Activated CD4-positive, alpha-beta memory T cell treated with anti-CD3 and anti-CD28 coated beads, Interleukin-2, amount 10 ng/mL, durations not matched to agents 7 days and 5 days (primary cell): ENCODE measurements at regions not wholly inside any gene's neighbourhood (a gene's known extent, or its start where the extent isn't known, plus 50 kb on each side); places are given as distances from the start of the nearest gene placed in this dataset.

Experiments used
- CTCF ChIA-PET: fragments of 350-600 bp; sonication (Branson Sonifier 250); formaldehyde crosslinking; loops from one replicate; lab custom pipeline; 2021; ENCODE audit warnings: antibody characterized with exemption, inconsistent platforms; lab: Charles Lee
- POLR2A ChIA-PET: fragments of 350-600 bp; sonication (Branson Sonifier 250); formaldehyde crosslinking; loops from one replicate; lab custom pipeline; 2021; ENCODE audit warnings: antibody characterized with exemption; lab: Charles Lee
- DNase-seq: peaks from one replicate; pipeline ENCODE4 v3.0.0-alpha.2; 2020
- H3K27ac Mint-ChIP-seq: one replicate; pipeline ENCODE4 v1.8.0; 2021; ENCODE audit warnings: mild to moderate bottlenecking, mixed read lengths
- H3K27me3 Mint-ChIP-seq: one replicate; pipeline ENCODE4 v1.8.0; 2021; ENCODE audit warnings: mixed read lengths
- H3K36me3 Mint-ChIP-seq: one replicate; pipeline ENCODE4 v1.8.0; 2021; ENCODE audit warnings: low read depth, mixed read lengths
- H3K4me1 Mint-ChIP-seq: one replicate; pipeline ENCODE4 v1.8.0; 2021; ENCODE audit warnings: mixed read lengths
- H3K4me3 Mint-ChIP-seq: one replicate; pipeline ENCODE4 v1.8.0; 2021; ENCODE audit warnings: mild to moderate bottlenecking, mixed read lengths
- H3K9me3 Mint-ChIP-seq: one replicate; pipeline ENCODE4 v1.8.0; 2021; ENCODE audit warnings: mixed read lengths

DNA sequence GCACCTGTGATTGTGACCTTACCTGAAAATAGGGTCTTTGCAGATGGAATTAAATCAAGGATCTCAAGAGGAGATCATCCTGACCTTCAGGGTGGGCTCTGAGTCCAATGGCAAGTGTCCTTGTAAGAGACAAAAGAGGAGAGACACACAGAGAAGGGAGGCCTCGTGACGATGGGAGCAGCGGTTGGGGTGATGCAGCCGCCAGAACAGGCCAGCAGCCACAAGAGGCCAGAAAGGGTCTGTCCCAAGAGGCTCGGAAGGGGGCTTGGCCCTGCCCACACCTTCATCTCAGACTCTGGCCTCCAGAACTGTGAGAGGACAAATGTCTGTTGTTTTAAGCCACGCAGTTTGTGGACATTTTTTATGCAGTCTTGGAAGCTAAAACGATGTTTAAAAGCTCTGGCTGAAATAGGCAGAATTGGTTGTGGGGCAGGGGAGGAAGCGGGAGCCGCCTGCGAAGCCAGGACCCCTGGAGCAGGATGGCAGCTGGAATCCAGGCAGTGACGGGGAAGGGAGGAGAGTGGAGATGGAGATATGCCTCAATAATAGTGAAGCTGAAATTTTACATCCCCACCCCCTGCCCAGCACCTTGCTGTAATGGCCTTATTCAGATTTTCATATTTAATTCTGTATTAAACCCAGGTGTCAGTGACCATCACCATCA, 216.4 kb downstream of the ANKRD60 start:
- ChIA-PET CTCF (no interaction called here), POLR2A (no interaction called here)
- Mint-ChIP-seq H3K9me3 (no peaks in the 10 kb centered on the region), H3K36me3 (no peaks in the 10 kb centered on the region), H3K27me3 (peaks cover 5% of the 10 kb centered on the region), H3K4me1 (peaks cover 7% of the 10 kb centered on the region), H3K4me3 (no peak overlapping the region), H3K27ac (no peak overlapping the region)
- no peak for DNase-seq

DNA sequence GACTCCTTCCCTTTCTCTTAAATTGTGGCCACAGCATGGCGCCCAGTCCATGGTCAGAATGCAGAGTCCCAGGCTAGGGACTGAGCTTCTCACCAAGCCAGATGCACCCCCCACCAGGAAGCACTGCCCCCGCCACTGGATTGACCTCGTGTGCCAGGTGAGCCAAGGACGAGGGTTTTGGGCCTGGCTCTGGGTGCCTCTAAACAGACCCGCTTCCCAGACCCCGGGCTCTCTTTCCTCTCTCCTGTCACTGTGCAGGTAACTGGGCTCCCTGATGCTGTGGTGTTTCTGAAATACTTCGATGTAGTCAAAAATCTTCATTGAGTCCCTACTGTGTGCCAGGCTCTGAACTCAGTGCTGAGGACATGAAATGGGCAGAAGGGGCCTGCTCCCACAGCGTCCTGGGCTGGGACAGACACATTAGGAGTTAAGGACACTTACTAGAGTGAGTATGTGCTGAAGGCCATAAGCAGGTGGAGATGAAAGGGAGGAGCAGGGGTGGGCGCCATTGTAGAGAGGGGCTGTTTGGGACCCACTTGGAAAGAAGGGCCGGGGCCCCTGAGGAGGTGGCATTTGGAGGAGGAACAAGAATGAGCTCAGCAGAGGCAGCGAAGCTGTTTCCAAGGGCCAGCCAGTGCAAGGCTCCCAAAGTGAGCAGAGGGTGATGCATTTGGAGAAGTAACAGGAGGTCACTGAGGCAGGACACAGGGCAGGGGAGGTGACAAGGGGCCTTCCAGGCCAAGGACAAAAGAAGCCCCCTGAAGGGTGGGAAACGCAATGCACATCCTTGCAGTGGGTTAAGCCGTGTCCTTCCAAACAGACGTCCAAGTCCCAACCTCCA, 217.1 kb downstream of the ANKRD60 start:
- no peaks in the 10 kb centered on the region for H3K9me3 Mint-ChIP-seq
- POLR2A ChIA-PET: no interaction called here

DNA sequence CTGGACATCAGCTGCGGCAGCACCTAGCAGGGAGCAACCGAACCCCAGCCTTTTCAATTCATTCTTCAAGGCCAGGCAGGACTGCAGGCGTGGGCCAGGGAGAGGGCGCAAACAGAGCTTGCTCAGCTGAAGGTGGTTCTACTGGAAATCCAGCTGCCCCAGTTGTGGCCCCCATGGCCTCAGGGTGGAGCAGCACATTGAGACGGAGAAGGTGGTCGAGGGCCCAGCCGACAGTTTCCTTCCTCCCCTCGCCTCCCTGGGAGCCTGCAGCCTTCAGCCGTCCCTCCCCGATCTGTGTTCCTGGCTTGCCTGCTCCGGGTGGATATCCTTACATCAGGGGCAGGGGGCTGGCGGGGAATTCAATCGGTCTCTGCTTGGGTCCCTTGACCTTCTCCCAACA, 217.8 kb downstream of the ANKRD60 start:
- H3K27ac Mint-ChIP-seq: no peak overlapping the region
- no peak overlapping the region for H3K4me3 Mint-ChIP-seq
- no peak for DNase-seq
- POLR2A ChIA-PET: no interaction called here
- CTCF ChIA-PET: no interaction called here
- no peaks in the 10 kb centered on the region for H3K36me3 Mint-ChIP-seq
- peaks cover 2% of the 10 kb centered on the region for H3K27me3 Mint-ChIP-seq
- no peaks in the 10 kb centered on the region for H3K9me3 Mint-ChIP-seq
- peaks cover 7% of the 10 kb centered on the region for H3K4me1 Mint-ChIP-seq

More for the DNA sequence above, 217.1 kb downstream of the ANKRD60 start:
- H3K4me1 Mint-ChIP-seq: peaks cover 7% of the 10 kb centered on the region
- no peak overlapping the region for H3K4me3 Mint-ChIP-seq
- DNase-seq: no peak
- CTCF ChIA-PET: no interaction called here
- H3K27me3 Mint-ChIP-seq: peaks cover 4% of the 10 kb centered on the region
- H3K27ac Mint-ChIP-seq: no peak overlapping the region
- H3K36me3 Mint-ChIP-seq: no peaks in the 10 kb centered on the region

DNA sequence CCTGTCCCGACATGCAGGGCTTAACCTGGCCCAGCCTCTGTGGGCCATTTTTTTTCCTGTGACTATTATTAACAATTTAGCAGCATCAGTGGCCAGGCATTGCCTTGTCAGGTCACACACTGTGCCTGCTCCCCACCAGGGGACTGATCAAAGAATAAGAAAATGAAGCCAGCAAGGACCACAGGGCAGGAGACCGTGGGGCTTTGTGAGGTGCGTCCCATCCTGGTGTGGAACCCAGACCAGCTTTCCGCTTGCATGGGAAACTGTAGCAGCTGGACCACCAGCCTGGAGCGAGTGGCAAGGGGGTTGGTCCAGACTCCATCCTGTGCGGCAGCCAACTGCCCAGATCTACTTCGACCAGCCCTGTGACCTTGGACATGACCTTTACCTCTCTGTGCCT, 218.3 kb downstream of the ANKRD60 start:
- DNase-seq: no peak
- ChIA-PET POLR2A (no interaction called here), CTCF (no interaction called here)
- no peak overlapping the region for H3K27ac Mint-ChIP-seq
- H3K9me3 Mint-ChIP-seq: no peaks in the 10 kb centered on the region
- H3K36me3 Mint-ChIP-seq: no peaks in the 10 kb centered on the region
- H3K27me3 Mint-ChIP-seq: no peaks in the 10 kb centered on the region
- H3K4me1 Mint-ChIP-seq: peaks cover 7% of the 10 kb centered on the region
- no peak overlapping the region for H3K4me3 Mint-ChIP-seq

DNA sequence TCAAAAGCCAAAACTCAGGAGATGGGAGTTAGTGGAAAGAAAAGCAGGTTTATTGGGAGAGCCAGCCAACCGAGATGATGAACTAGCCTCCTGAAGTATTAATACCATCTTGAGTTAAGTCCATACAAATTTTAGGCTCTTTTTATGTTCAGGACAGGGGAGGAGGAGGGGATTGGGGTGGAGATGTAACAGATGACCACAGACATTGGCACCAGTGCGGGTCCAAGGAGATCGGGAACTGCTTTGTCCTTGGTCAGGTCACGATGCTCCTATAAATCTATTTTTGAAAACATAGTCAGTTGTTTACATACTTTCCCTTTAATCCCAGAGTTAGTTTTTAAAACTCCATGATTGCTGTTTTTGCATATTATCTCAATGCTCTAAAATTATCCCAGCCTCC, 219.6 kb downstream of the ANKRD60 start:
- H3K9me3 Mint-ChIP-seq: no peaks in the 10 kb centered on the region
- H3K4me3 Mint-ChIP-seq: no peak overlapping the region
- H3K36me3 Mint-ChIP-seq: no peaks in the 10 kb centered on the region
- H3K27me3 Mint-ChIP-seq: no peaks in the 10 kb centered on the region
- H3K4me1 Mint-ChIP-seq: no peaks in the 10 kb centered on the region
- POLR2A ChIA-PET: no interaction called here
- CTCF ChIA-PET: no interaction called here
- DNase-seq: no peak
- H3K27ac Mint-ChIP-seq: no peak overlapping the region

DNA sequence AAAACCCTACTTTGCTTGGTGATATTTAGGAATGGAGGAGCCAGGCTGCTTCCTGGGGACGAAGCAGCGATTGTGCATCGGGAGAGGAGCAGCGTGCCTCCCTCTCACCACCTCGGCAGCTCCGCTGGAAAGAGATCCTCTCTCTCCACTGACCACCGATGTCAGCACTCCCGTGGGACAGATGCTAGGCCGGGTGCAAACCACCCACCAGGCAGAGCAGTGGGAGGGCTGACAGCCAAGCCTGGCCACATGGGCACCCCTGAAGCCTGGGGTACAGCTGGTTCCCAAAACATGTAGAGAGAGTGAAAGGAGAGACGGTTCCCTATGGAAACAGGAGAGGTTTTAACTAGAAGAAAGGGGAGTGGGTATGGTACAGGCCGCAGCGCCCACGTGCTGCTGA, 220.0 kb downstream of the ANKRD60 start:
- H3K4me1 Mint-ChIP-seq: no peaks in the 10 kb centered on the region
- CTCF ChIA-PET: no interaction called here
- H3K4me3 Mint-ChIP-seq: no peak overlapping the region
- DNase-seq: no peak
- POLR2A ChIA-PET: no interaction called here
- no peaks in the 10 kb centered on the region for H3K36me3 Mint-ChIP-seq
- H3K27ac Mint-ChIP-seq: no peak overlapping the region
- H3K9me3 Mint-ChIP-seq: no peaks in the 10 kb centered on the region
- H3K27me3 Mint-ChIP-seq: no peaks in the 10 kb centered on the region

GRCh38 chr20:58007947-58008346, 220.5 kb downstream of the ANKRD60 start:
- H3K4me3 Mint-ChIP-seq: no peak overlapping the region
- no peaks in the 10 kb centered on the region for H3K9me3 Mint-ChIP-seq
- H3K27me3 Mint-ChIP-seq: no peaks in the 10 kb centered on the region
- no peaks in the 10 kb centered on the region for H3K4me1 Mint-ChIP-seq
- H3K27ac Mint-ChIP-seq: no peak overlapping the region
- DNase-seq: no peak
- ChIA-PET CTCF (no interaction called here), POLR2A (no interaction called here)
- H3K36me3 Mint-ChIP-seq: no peaks in the 10 kb centered on the region

- ChIA-PET POLR2A (no interaction called here), CTCF (no interaction called here)
- Mint-ChIP-seq H3K4me3 (no peak overlapping the region), H3K36me3 (no peaks in the 10 kb centered on the region), H3K27me3 (no peaks in the 10 kb centered on the region), H3K4me1 (no peaks in the 10 kb centered on the region), H3K27ac (no peak overlapping the region), H3K9me3 (no peaks in the 10 kb centered on the region)
- no peak for DNase-seq
These were observed 221.8 kb downstream of the ANKRD60 start for GRCh38 chr20:58006346-58007316.

GRCh38 chr20:58005581-58006345, 222.7 kb downstream of the ANKRD60 start:
- POLR2A ChIA-PET: no interaction called here
- no peaks in the 10 kb centered on the region for H3K4me1 Mint-ChIP-seq
- no peak for DNase-seq
- H3K27me3 Mint-ChIP-seq: no peaks in the 10 kb centered on the region
- no peak overlapping the region for H3K27ac Mint-ChIP-seq
- CTCF ChIA-PET: no interaction called here
- H3K36me3 Mint-ChIP-seq: no peaks in the 10 kb centered on the region
- H3K4me3 Mint-ChIP-seq: no peak overlapping the region
- no peaks in the 10 kb centered on the region for H3K9me3 Mint-ChIP-seq

GRCh38 chr20:58004900-58005299, 223.6 kb downstream of the ANKRD60 start:
- POLR2A ChIA-PET: no interaction called here

DNA sequence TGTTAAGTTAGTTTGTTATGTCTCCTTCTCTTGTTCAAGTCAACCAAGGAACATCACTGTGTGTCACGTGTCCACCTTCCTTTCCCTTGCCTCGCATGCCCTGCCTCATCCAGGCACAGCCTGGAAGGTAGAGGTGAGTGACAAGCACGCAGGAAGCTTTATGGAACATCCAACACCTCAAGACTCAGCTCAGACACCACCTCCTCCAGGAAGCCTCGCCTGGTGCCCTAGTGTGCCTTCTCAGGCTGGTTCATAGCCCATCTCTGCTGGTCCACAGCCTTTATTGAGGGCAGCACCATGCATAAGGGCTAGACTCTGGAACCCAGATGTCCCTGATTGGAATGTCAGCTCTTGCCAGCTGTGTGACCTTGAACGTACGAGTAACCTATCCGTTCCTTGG, 224.3 kb downstream of the ANKRD60 start:
- ChIA-PET POLR2A (no interaction called here), CTCF (no interaction called here)
- Mint-ChIP-seq H3K9me3 (no peaks in the 10 kb centered on the region), H3K27me3 (no peaks in the 10 kb centered on the region), H3K36me3 (no peaks in the 10 kb centered on the region), H3K4me3 (no peak overlapping the region), H3K27ac (no peak overlapping the region), H3K4me1 (no peaks in the 10 kb centered on the region)
- DNase-seq: no peak

More at GRCh38 chr20:58004900-58005299, 223.6 kb downstream of the ANKRD60 start:
- Mint-ChIP-seq H3K27me3 (no peaks in the 10 kb centered on the region), H3K4me3 (no peak overlapping the region), H3K4me1 (no peaks in the 10 kb centered on the region), H3K36me3 (no peaks in the 10 kb centered on the region), H3K27ac (no peak overlapping the region), H3K9me3 (no peaks in the 10 kb centered on the region)
- CTCF ChIA-PET: no interaction called here
- DNase-seq: no peak

GRCh38 chr20:58003525-58003924, 224.9 kb downstream of the ANKRD60 start:
- Mint-ChIP-seq H3K9me3 (no peaks in the 10 kb centered on the region), H3K27ac (no peak overlapping the region), H3K4me1 (no peaks in the 10 kb centered on the region), H3K36me3 (no peaks in the 10 kb centered on the region), H3K4me3 (no peak overlapping the region), H3K27me3 (peaks cover 1% of the 10 kb centered on the region)
- ChIA-PET CTCF (no interaction called here), POLR2A (no interaction called here)
- DNase-seq: no peak
